SJSA1 (cell line): ENCODE measurements at regions not wholly inside any gene's neighbourhood (a gene's known extent, or its start where the extent isn't known, plus 50 kb on each side); places are given as distances from the start of the nearest gene placed in this dataset.
A peak's percentile ranks its signal among the peaks of the same experiment; 100 is the strongest.

Experiments used
- DNase-seq, 2 experiments: peaks; one replicate each; pipeline ENCODE4 v3.0.0-alpha.2; 2015 to 2020; ENCODE audit warnings: low spot score in 2 of 2, low read depth in 1 of 2
- H3K27ac ChIP-seq: fragments of 250-450 bp; sonication (Bioruptor Pico); 2 replicates; pipeline ENCODE4 v1.5.1; 2020; ENCODE audit warnings: mild to moderate bottlenecking, moderate library complexity
- H3K27me3 ChIP-seq: fragments of 250-450 bp; sonication (Bioruptor Pico); replicated peaks from 2 replicates; pipeline ENCODE4 v1.5.1; 2020; ENCODE audit warnings: mild to moderate bottlenecking, moderate library complexity
- H3K36me3 ChIP-seq: fragments of 250-450 bp; sonication (Bioruptor Pico); 2 replicates; pipeline ENCODE4 v1.5.1; 2020; ENCODE audit warnings: mild to moderate bottlenecking
- H3K4me1 ChIP-seq: fragments of 250-450 bp; sonication (Bioruptor Pico); replicated peaks from 2 replicates; pipeline ENCODE4 v1.6.1; 2021; ENCODE audit warnings: mild to moderate bottlenecking
- H3K4me3 ChIP-seq: fragments of 250-450 bp; sonication (Bioruptor Pico); 2 replicates; pipeline ENCODE4 v1.5.1; 2020; ENCODE audit warnings: mild to moderate bottlenecking
- H3K9me3 ChIP-seq: fragments of 250-450 bp; sonication (Bioruptor Pico); replicated peaks from 2 replicates; pipeline ENCODE4 v1.5.1; 2020; ENCODE audit warnings: mild to moderate bottlenecking

- H3K4me1 ChIP-seq = peaks cover 36% of the 10 kb centered on the region
- H3K27ac ChIP-seq = no peak overlapping the region
- H3K27me3 ChIP-seq = no peaks in the 10 kb centered on the region
- H3K36me3 ChIP-seq = no peaks in the 10 kb centered on the region
- no peak overlapping the region for H3K4me3 ChIP-seq
- H3K9me3 ChIP-seq = no peaks in the 10 kb centered on the region
- DNase-seq = no peak
Measured at GRCh38 chr12:116393859-116394650, 116.6 kb upstream of the MED13L start.

GRCh38 chr12:116395396-116395795 lies 117.9 kb upstream of the MED13L start:
- H3K27ac ChIP-seq = no peak overlapping the region
- H3K9me3 ChIP-seq = peaks cover 9% of the 10 kb centered on the region
- peaks cover 24% of the 10 kb centered on the region for H3K4me1 ChIP-seq
- H3K27me3 ChIP-seq = no peaks in the 10 kb centered on the region
- no peak overlapping the region for H3K4me3 ChIP-seq
- no peak for DNase-seq
- no peaks in the 10 kb centered on the region for H3K36me3 ChIP-seq

- DNase-seq = no peak
- Histone ChIP-seq H3K27ac (no peak overlapping the region), H3K36me3 (no peaks in the 10 kb centered on the region), H3K4me3 (no peak overlapping the region), H3K27me3 (no peaks in the 10 kb centered on the region), H3K9me3 (peaks cover 9% of the 10 kb centered on the region), H3K4me1 (peaks cover 17% of the 10 kb centered on the region)
Measured at GRCh38 chr12:116397148-116397547, 119.7 kb upstream of the MED13L start.

- Histone ChIP-seq H3K4me1 (peaks cover 19% of the 10 kb centered on the region), H3K36me3 (no peaks in the 10 kb centered on the region), H3K27ac (no peak overlapping the region), H3K9me3 (peaks cover 9% of the 10 kb centered on the region), H3K4me3 (no peak overlapping the region), H3K27me3 (no peaks in the 10 kb centered on the region)
- no peak for DNase-seq
Measured at GRCh38 chr12:116398193-116398592, 120.7 kb upstream of the MED13L start.

- no peak for DNase-seq
- H3K36me3 ChIP-seq = no peaks in the 10 kb centered on the region
- no peaks in the 10 kb centered on the region for H3K27me3 ChIP-seq
- H3K27ac ChIP-seq = no peak overlapping the region
- H3K4me1 ChIP-seq = peaks cover 19% of the 10 kb centered on the region
- no peak overlapping the region for H3K4me3 ChIP-seq
- peaks cover 9% of the 10 kb centered on the region for H3K9me3 ChIP-seq
Measured at GRCh38 chr12:116399055-116399454, 121.6 kb upstream of the MED13L start.

- no peaks in the 10 kb centered on the region for H3K27me3 ChIP-seq
- H3K36me3 ChIP-seq = no peaks in the 10 kb centered on the region
- H3K4me1 ChIP-seq = peaks cover 19% of the 10 kb centered on the region
- H3K4me3 ChIP-seq = no peak overlapping the region
- DNase-seq = no peak
- H3K9me3 ChIP-seq = peaks cover 9% of the 10 kb centered on the region
- no peak overlapping the region for H3K27ac ChIP-seq
Measured at GRCh38 chr12:116400636-116401372, 123.3 kb upstream of the MED13L start.

GRCh38 chr12:116401565-116401964 lies 124.1 kb upstream of the MED13L start:
- H3K4me3 ChIP-seq = no peak overlapping the region
- peaks cover 9% of the 10 kb centered on the region for H3K9me3 ChIP-seq

GRCh38 chr12:116402163-116402939 lies 124.9 kb upstream of the MED13L start:
- Histone ChIP-seq H3K27me3 (no peaks in the 10 kb centered on the region), H3K9me3 (peaks cover 9% of the 10 kb centered on the region), H3K4me3 (no peak overlapping the region), H3K27ac (peak overlapping the region; percentile 21; the same call in 1 of the 2 replicates), H3K36me3 (no peaks in the 10 kb centered on the region), H3K4me1 (peaks cover 30% of the 10 kb centered on the region)
- DNase-seq = no peak

More at GRCh38 chr12:116401565-116401964, 124.1 kb upstream of the MED13L start:
- Histone ChIP-seq H3K36me3 (no peaks in the 10 kb centered on the region), H3K4me1 (peaks cover 23% of the 10 kb centered on the region), H3K27ac (peak overlapping the region; percentile 21; the same call in 1 of the 2 replicates), H3K27me3 (no peaks in the 10 kb centered on the region)
- DNase-seq = no peak

- Histone ChIP-seq H3K36me3 (no peaks in the 10 kb centered on the region), H3K9me3 (peaks cover 9% of the 10 kb centered on the region), H3K4me1 (peaks cover 36% of the 10 kb centered on the region), H3K27me3 (no peaks in the 10 kb centered on the region), H3K27ac (no peak overlapping the region), H3K4me3 (no peak overlapping the region)
- DNase-seq = no peak
Measured at GRCh38 chr12:116403546-116403945, 126.1 kb upstream of the MED13L start.

GRCh38 chr12:116404247-116404646 lies 126.8 kb upstream of the MED13L start:
- H3K4me3 ChIP-seq = no peak overlapping the region
- no peak overlapping the region for H3K27ac ChIP-seq
- H3K27me3 ChIP-seq = no peaks in the 10 kb centered on the region
- no peaks in the 10 kb centered on the region for H3K36me3 ChIP-seq
- DNase-seq = no peak
- H3K4me1 ChIP-seq = peaks cover 36% of the 10 kb centered on the region
- peaks cover 9% of the 10 kb centered on the region for H3K9me3 ChIP-seq

- DNase-seq = no peak
- no peak overlapping the region for H3K27ac ChIP-seq
- peaks cover 36% of the 10 kb centered on the region for H3K4me1 ChIP-seq
- H3K36me3 ChIP-seq = no peaks in the 10 kb centered on the region
- peaks cover 1% of the 10 kb centered on the region; the same call in 1 of the 2 replicates for H3K9me3 ChIP-seq
- no peak overlapping the region for H3K4me3 ChIP-seq
- H3K27me3 ChIP-seq = no peaks in the 10 kb centered on the region
Measured at GRCh38 chr12:116404913-116405611, 127.6 kb upstream of the MED13L start.

GRCh38 chr12:116406529-116406928 lies 129.0 kb upstream of the MED13L start:
- no peaks in the 10 kb centered on the region for H3K27me3 ChIP-seq
- no peak overlapping the region for H3K4me3 ChIP-seq
- no peak overlapping the region for H3K27ac ChIP-seq
- peak in 1 of 2 experiments; percentile 48 for DNase-seq
- peaks cover 41% of the 10 kb centered on the region for H3K4me1 ChIP-seq
- no peaks in the 10 kb centered on the region for H3K36me3 ChIP-seq
- no peaks in the 10 kb centered on the region for H3K9me3 ChIP-seq

GRCh38 chr12:116408489-116409250 lies 131.2 kb upstream of the MED13L start:
- Histone ChIP-seq H3K36me3 (no peaks in the 10 kb centered on the region), H3K4me3 (no peak overlapping the region), H3K4me1 (peaks cover 26% of the 10 kb centered on the region), H3K27me3 (no peaks in the 10 kb centered on the region), H3K9me3 (no peaks in the 10 kb centered on the region), H3K27ac (no peak overlapping the region)
- no peak for DNase-seq
